Nephron (organoid): ENCODE measurements at regions not wholly inside any gene's neighbourhood (a gene's known extent, or its start where the extent isn't known, plus 50 kb on each side); places are given as distances from the start of the nearest gene placed in this dataset.

ENCODE experiments used
- H3K27ac Mint-ChIP-seq, 3 experiments: 2 replicates each; pipeline ENCODE4 v1.8.0; 2020; ENCODE audit warnings: mixed read lengths in 3 of 3, mild to moderate bottlenecking in 2 of 3, moderate library complexity in 1 of 3
- H3K27me3 Mint-ChIP-seq: 2 replicates; pipeline ENCODE4 v1.8.0; 2021; ENCODE audit warnings: low read depth, mild to moderate bottlenecking, moderate library complexity, mixed read lengths
- H3K36me3 Mint-ChIP-seq: 2 replicates; pipeline ENCODE4 v1.8.0; 2020; ENCODE audit warnings: low read depth, mixed read lengths
- H3K4me1 Mint-ChIP-seq: 2 replicates; pipeline ENCODE4 v1.8.0; 2020; ENCODE audit warnings: mixed read lengths
- H3K4me3 Mint-ChIP-seq, 3 experiments: 2 replicates each; pipeline ENCODE4 v1.8.0; 2020; ENCODE audit warnings: mild to moderate bottlenecking in 3 of 3, mixed read lengths in 3 of 3, moderate library complexity in 2 of 3
- H3K9me3 Mint-ChIP-seq: 2 replicates; pipeline ENCODE4 v1.8.0; 2020; ENCODE audit warnings: mixed read lengths
- TF ChIP-seq, protein P1 (sequence below), 3 experiments: fragments of 200-600 bp; sonication (generic); IDR thresholded peaks; one replicate each; pipeline ENCODE4 v1.5.0; 2021; ENCODE audit warnings: antibody characterized with exemption in 3 of 3; ENCODE audit not compliant: unreplicated experiment in 3 of 3

DNA sequence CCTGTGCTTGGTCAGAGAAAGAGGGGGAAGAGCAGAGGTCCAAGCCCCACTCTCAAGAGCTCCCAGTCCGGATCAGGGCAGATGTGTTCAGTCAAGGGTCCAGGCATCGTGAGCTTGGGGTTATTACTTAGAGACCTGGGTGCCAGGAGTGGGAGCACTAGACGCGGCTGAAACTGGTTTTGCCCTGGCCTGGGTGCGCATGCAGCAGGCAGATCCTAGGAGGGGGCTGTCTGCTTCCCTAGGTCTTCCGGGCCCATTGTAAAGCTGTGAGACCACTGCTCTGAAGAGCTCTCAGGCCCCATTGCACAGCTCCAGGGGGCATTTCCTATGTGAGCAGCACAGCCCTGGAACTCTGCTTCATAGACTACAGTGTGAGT, 204.9 kb upstream of the LINGO1 start:
- H3K4me1 Mint-ChIP-seq, result peaks cover 5% of the 10 kb centered on the region
- H3K27me3 Mint-ChIP-seq, result peaks cover 37% of the 10 kb centered on the region
- H3K27ac Mint-ChIP-seq, result no peak overlapping the region

DNA sequence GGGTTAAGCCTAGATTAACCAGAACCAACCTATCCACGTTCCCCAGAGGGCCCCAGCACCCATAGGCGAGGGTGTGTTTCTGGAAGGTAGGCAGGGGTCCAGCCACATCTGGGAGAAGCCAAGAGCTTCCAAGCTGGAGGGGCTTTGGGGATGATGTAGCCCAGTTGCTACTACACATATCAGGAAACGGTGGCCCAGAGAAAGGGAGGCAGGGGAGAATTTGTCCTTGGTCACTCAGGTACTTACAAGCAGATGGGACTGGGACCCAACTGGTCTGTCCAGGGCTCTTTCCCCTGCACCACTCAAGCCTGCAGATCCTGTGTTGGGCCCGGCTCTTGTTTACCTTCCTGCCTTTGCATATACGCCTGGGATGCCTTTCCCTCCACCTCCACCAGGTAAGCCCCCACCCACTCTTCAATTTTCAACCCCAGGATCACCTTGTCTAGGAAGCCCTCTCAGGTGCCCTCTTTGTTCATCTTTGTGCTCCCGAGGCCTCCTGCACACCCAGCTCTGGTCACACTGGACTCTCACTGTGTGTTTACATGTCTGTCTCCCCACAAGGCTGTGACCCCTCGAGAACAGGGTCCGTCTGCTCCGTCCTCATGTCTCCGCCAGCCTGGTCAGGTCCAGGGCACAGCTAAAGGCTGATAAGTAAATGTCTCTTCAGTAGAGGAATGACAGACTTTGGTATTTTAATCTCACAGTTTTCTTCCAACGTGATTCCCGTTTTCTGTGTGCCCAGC, 204.4 kb upstream of the LINGO1 start:
- Mint-ChIP-seq H3K27me3 (peaks cover 35% of the 10 kb centered on the region), H3K36me3 (no peaks in the 10 kb centered on the region), H3K9me3 (no peaks in the 10 kb centered on the region), H3K27ac (no peak overlapping the region), H3K4me3 (no peak overlapping the region), H3K4me1 (peaks cover 10% of the 10 kb centered on the region)
- TF ChIP-seq, protein P1, sequence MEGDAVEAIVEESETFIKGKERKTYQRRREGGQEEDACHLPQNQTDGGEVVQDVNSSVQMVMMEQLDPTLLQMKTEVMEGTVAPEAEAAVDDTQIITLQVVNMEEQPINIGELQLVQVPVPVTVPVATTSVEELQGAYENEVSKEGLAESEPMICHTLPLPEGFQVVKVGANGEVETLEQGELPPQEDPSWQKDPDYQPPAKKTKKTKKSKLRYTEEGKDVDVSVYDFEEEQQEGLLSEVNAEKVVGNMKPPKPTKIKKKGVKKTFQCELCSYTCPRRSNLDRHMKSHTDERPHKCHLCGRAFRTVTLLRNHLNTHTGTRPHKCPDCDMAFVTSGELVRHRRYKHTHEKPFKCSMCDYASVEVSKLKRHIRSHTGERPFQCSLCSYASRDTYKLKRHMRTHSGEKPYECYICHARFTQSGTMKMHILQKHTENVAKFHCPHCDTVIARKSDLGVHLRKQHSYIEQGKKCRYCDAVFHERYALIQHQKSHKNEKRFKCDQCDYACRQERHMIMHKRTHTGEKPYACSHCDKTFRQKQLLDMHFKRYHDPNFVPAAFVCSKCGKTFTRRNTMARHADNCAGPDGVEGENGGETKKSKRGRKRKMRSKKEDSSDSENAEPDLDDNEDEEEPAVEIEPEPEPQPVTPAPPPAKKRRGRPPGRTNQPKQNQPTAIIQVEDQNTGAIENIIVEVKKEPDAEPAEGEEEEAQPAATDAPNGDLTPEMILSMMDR (IDR thresholded peaks at IDR 0.05; ENCODE audit: unreplicated experiment in 3 of 3), result no peak

More for the DNA sequence above, 204.9 kb upstream of the LINGO1 start:
- Mint-ChIP-seq H3K4me3 (no peak overlapping the region), H3K36me3 (no peaks in the 10 kb centered on the region), H3K9me3 (no peaks in the 10 kb centered on the region)
- TF ChIP-seq, protein P1 (IDR thresholded peaks at IDR 0.05; ENCODE audit: unreplicated experiment in 3 of 3), result no peak

DNA sequence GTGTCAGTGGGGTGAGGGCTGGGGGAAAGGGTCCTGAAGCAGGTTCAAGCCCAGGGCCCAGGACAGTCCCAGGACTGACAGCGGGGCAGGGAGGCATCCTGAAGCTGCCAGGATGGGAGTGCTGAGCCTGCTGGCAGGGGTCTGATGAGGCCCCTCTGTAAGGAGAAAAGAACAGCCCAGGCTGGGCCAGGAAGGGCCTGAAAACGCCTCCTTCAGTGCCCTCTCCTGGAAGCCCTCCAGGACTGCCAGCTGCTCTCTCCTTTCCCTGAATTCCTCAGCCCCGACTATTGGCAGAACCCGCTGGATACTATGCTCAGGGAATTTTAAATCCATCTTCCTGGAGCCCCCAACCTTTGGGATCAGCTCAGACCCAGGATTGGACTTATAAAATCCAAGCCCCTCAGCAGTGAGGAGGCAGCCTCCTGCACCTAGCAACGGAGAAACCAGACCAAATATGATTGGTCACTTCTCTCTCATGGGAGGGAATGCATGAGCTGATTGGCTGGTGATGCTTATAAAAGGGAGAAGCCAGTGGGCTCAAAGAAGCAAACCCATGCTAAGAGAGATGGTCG, 203.5 kb upstream of the LINGO1 start:
- Mint-ChIP-seq H3K9me3 (no peaks in the 10 kb centered on the region), H3K36me3 (no peaks in the 10 kb centered on the region), H3K4me3 (no peak overlapping the region), H3K27me3 (peaks cover 35% of the 10 kb centered on the region), H3K4me1 (peaks cover 15% of the 10 kb centered on the region), H3K27ac (no peak overlapping the region)
- TF ChIP-seq, protein P1 (IDR thresholded peaks at IDR 0.05; ENCODE audit: unreplicated experiment in 3 of 3), result no peak

DNA sequence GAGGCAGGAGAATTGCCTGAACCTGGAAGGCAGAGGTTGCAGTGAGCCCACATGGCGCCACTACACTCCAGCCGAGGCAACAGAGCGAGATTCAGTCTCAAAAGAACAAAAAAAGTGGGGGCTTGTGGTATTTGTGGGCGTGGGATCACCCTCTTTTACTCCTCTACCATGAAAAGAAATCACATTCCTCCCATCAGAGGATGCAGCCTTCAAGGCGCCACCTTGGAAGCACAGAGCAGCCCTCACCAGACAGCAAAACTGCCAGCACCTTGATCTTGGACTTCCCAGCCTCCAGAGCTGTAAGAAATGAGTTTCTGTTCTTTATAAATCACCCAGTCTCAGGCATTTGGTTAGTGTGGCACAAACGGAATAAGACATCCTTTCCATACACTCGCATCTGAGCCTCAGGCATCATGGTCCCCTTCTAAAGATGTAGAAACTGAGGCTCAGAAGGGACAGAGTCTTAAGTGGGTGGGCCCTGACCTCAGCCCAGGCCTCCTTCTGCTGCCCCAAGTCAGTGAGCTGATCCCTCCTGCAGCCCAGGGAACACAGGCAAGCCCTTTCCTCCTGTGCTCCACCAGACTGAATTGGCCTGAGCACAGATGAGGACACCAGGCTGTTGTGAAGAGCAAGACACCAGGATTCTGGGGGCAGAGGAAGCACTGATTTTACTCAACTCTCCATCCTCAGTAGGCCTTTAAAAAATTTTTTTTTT, 201.7 kb upstream of the LINGO1 start:
- Mint-ChIP-seq H3K4me3 (no peak overlapping the region), H3K9me3 (no peaks in the 10 kb centered on the region), H3K27ac (no peak overlapping the region), H3K27me3 (peaks cover 26% of the 10 kb centered on the region), H3K36me3 (no peaks in the 10 kb centered on the region), H3K4me1 (peaks cover 24% of the 10 kb centered on the region)
- TF ChIP-seq, protein P1 (IDR thresholded peaks at IDR 0.05; ENCODE audit: unreplicated experiment in 3 of 3), result no peak

DNA sequence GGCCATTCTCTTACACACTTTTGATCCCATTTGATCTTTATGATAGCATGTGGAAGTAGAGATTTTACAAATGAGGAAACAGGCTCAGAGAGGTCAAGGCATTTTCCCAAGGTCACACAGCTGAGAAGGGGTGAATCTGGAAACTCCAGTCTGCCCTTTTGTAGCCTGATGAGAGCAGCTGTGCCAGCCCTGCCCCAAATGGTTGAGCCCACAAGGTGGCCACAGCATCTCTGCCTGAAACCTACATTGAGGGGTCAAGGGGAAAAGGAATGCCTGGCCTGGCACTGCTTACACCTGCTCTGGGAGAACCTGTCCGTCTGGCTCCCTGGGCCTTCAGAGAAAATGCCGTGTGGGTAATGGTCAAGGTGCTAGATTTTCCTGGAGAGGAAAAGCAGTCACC, 200.2 kb upstream of the LINGO1 start:
- no peaks in the 10 kb centered on the region for H3K36me3 Mint-ChIP-seq
- H3K9me3 Mint-ChIP-seq, result no peaks in the 10 kb centered on the region
- H3K4me1 Mint-ChIP-seq, result peaks cover 24% of the 10 kb centered on the region
- no peak overlapping the region for H3K27ac Mint-ChIP-seq
- H3K27me3 Mint-ChIP-seq, result peaks cover 32% of the 10 kb centered on the region
- TF ChIP-seq, protein P1 (IDR thresholded peaks at IDR 0.05; ENCODE audit: unreplicated experiment in 3 of 3), result no peak
- H3K4me3 Mint-ChIP-seq, result no peak overlapping the region
